Peyer's patch (tissue), 4 donors: ENCODE measurements at regions not wholly inside any gene's neighbourhood (a gene's known extent, or its start where the extent isn't known, plus 50 kb on each side); places are given as distances from the start of the nearest gene placed in this dataset.
"Not testable (repeated sequence)": the region's sequence is repeated elsewhere in the genome, so short reads cannot be mapped to it uniquely, and the experiment has no call there.

Source experiments
- DNase-seq, 3 donors: peaks; one replicate each; pipeline ENCODE4 v3.0.0-alpha.2; 2017 to 2019
- H3K27ac ChIP-seq, 4 donors: fragments of 200-600 bp; sonication (generic); one replicate each; pipeline ENCODE4 v1.5.1; 2016 to 2019
- H3K27me3 ChIP-seq, 2 donors: fragments of 200-600 bp; sonication (generic); one replicate each; pipeline ENCODE4 v1.5.1; 2019
- H3K36me3 ChIP-seq, 3 donors: fragments of 200-600 bp; sonication (generic); one replicate each; pipeline ENCODE4 v1.5.1; 2016 to 2019
- H3K4me1 ChIP-seq, 4 donors: fragments of 200-600 bp; sonication (generic); one replicate each; pipeline ENCODE4 v1.5.1; 2016 to 2019
- H3K4me3 ChIP-seq, 4 donors: fragments of 200-600 bp; sonication (generic); 1 replicate in 3 of 4; 2 replicates in 1 of 4; pipeline ENCODE4 v1.5.1; 2016 to 2019; ENCODE audit warnings: mild to moderate bottlenecking in 1 of 4
- H3K9me3 ChIP-seq, 4 donors: fragments of 200-600 bp; sonication (generic); one replicate each; pipeline ENCODE4 v1.5.1; 2016 to 2019; ENCODE audit warnings: mild to moderate bottlenecking in 1 of 4
- POLR2A ChIP-seq, 2 donors: fragments of 450-650 bp; IDR thresholded peaks; one replicate each; pipeline ENCODE4 v1.5.1; 2017; ENCODE audit warnings: antibody characterized with exemption in 2 of 2, mild to moderate bottlenecking in 2 of 2, moderate library complexity in 2 of 2
- TF ChIP-seq, protein P1 (sequence below), 6 experiments: fragments of 450-650 bp in 4 of 6; fragments of 200-600 bp in 2 of 6; sonication (generic) in 1 of 6; IDR thresholded peaks; one replicate each; pipeline ENCODE4 v1.5.1; 2017 to 2019; ENCODE audit warnings: antibody characterized with exemption in 6 of 6, mild to moderate bottlenecking in 3 of 6, moderate library complexity in 1 of 6

DNA sequence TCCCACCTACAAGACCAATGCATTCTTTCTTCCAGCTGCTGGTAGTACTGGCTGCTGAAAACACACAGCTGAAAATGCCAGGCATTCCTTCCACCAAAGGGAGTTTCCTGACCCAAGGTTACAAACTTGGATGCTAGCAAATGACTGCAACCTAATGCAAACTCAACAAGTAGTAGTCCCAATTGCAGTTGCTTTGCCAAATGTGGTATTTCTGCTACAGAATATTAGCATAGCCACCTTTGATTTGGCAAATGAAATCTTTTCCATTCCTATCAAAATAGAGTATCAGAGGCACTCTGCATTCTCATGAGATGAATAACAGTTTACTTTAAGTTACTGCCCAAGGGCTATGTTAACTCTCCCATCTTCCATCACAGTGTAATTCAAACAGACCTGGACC is 172.0 kb upstream of the ARHGAP42 start:
- Histone ChIP-seq H3K4me3 (no peak overlapping the region), H3K27me3 (no peaks in the 10 kb centered on the region), H3K9me3 (no peaks in the 10 kb centered on the region), H3K27ac (no peak overlapping the region), H3K36me3 (no peaks in the 10 kb centered on the region), H3K4me1 (no peaks in the 10 kb centered on the region)
- no peak for DNase-seq
- TF ChIP-seq POLR2A (IDR thresholded peaks at IDR 0.05), result no peak
- TF ChIP-seq, protein P1, sequence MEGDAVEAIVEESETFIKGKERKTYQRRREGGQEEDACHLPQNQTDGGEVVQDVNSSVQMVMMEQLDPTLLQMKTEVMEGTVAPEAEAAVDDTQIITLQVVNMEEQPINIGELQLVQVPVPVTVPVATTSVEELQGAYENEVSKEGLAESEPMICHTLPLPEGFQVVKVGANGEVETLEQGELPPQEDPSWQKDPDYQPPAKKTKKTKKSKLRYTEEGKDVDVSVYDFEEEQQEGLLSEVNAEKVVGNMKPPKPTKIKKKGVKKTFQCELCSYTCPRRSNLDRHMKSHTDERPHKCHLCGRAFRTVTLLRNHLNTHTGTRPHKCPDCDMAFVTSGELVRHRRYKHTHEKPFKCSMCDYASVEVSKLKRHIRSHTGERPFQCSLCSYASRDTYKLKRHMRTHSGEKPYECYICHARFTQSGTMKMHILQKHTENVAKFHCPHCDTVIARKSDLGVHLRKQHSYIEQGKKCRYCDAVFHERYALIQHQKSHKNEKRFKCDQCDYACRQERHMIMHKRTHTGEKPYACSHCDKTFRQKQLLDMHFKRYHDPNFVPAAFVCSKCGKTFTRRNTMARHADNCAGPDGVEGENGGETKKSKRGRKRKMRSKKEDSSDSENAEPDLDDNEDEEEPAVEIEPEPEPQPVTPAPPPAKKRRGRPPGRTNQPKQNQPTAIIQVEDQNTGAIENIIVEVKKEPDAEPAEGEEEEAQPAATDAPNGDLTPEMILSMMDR (IDR thresholded peaks at IDR 0.05), result no peak

DNA sequence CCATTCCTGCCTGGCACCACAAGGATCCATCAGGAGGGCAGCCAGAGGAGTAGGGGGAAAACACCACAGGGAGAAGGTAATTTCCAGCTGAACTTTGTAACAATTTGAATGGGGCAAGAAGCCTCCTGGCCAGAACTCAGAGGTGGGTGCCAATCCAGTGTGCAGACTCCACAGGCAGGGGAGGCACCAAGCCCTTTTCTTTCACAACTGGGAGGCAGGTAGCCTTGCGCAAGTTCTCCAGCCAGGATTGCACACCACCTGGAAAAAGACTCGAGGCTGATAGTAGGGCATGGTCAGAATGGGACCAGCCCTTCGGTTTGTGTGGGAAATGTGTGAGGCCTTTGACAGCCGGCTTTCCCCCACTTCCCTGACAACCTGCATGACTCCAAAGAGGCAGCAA is 161.9 kb upstream of the ARHGAP42 start:
- Histone ChIP-seq H3K4me1 (no peaks in the 10 kb centered on the region), H3K36me3 (no peaks in the 10 kb centered on the region), H3K9me3 (no peaks in the 10 kb centered on the region), H3K27me3 (no peaks in the 10 kb centered on the region), H3K27ac (no peak overlapping the region), H3K4me3 (no peak overlapping the region)
- TF ChIP-seq, protein P1 (IDR thresholded peaks at IDR 0.05), result no peak
- no peak for TF ChIP-seq POLR2A (IDR thresholded peaks at IDR 0.05)
- no peak for DNase-seq

DNA sequence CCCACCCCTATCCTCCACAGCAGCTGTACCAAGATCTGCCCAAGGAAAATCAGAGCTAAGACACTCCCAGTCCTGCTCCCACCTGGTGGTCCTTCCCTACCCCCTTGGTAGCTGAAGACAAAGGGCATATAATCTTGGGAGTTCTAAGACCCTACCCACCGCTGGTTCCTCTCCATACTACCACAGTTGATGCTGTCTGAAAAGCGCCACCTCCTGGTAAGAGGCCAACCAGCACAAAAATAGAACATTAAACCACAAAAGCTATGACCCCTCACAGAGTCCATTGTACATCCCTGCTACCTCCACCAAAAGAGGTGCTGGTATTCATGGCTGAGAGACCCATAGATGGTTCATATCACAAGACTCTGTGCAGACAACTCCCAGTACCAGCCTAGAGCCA is 161.5 kb upstream of the ARHGAP42 start:
- no peaks in the 10 kb centered on the region for H3K9me3 ChIP-seq
- H3K27ac ChIP-seq, result no peak overlapping the region
- no peak for DNase-seq
- no peaks in the 10 kb centered on the region for H3K4me1 ChIP-seq
- H3K4me3 ChIP-seq, result no peak overlapping the region
- H3K36me3 ChIP-seq, result no peaks in the 10 kb centered on the region
- no peak for TF ChIP-seq POLR2A (IDR thresholded peaks at IDR 0.05)
- TF ChIP-seq, protein P1 (IDR thresholded peaks at IDR 0.05), result no peak
- H3K27me3 ChIP-seq, result no peaks in the 10 kb centered on the region

DNA sequence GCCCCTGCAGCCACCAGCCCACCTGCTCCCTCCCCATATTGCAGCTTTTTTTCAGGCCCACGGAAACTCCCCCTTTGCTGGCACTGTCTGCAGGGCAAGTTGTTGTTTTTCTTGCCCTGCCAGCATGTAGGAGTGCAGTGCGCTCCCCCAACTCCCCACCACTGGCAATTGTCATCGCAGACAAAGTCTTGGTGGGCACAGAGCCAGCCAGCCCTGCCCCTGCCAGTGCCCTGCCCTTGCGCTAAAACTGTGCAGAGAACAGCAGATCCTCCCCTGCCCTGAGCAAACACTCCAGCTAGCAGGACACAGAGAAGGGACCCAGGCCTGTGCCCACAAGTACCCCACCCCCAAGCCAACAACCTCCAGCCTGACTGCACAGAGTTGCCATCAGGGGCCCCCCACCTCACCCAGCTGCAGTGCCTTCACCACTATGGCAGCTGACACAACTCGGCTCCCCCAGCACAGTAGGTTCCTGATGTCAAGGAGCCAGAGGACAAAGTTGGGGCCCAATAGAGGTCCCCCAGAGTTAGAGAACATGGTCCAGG is 158.1 kb upstream of the ARHGAP42 start:
- DNase-seq, result no peak
- Histone ChIP-seq H3K36me3 (no peaks in the 10 kb centered on the region), H3K27ac (no peak overlapping the region)

DNA sequence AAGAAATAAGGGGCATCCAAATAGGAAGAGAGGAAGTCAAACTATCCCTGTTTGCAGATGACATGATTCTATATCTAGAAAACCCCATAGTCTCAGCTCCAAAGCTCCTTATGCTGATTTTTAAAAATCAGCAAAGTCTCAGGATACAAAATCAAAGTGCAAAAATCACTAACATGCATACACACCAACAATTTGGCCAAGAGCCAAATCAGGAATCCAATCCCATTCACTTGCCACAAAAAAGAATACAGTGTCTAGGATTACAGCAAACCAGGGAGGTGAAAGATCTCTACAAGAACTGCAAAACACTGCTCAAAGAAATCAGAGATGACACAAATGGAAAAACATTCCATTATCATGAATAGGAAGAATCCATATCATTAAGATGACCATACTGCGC is 155.8 kb upstream of the ARHGAP42 start:
- H3K36me3 ChIP-seq, H3K4me3 ChIP-seq, H3K4me1 ChIP-seq: not testable (repeated sequence)

More for the DNA sequence above, 158.1 kb upstream of the ARHGAP42 start:
- no peak overlapping the region for H3K4me3 ChIP-seq
- TF ChIP-seq, protein P1 (IDR thresholded peaks at IDR 0.05), result no peak
- no peak for TF ChIP-seq POLR2A (IDR thresholded peaks at IDR 0.05)
- H3K27me3 ChIP-seq, result no peaks in the 10 kb centered on the region
- no peaks in the 10 kb centered on the region for H3K4me1 ChIP-seq
- no peaks in the 10 kb centered on the region for H3K9me3 ChIP-seq

DNA sequence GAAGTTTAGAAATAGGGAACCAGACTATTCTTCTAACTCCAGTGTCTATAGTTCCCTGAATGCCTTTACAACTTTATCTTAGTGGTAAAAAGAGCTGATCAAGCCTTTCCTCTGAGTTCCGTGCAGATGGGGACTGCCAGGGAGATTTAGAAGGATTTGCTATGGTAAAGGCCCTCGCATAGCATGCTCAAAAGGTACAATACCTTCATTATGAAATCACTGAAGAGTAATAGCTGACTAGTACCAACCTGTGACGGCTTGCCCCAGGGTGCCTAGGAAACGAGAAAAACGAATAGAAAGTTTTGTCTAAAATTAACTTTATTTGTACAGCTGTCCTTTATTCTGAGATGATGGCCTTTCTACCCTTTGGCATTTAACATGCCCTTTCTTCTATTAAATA is 150.1 kb upstream of the ARHGAP42 start:
- Histone ChIP-seq H3K36me3 (no peaks in the 10 kb centered on the region), H3K4me1 (no peaks in the 10 kb centered on the region), H3K9me3 (no peaks in the 10 kb centered on the region), H3K4me3 (no peak overlapping the region), H3K27me3 (no peaks in the 10 kb centered on the region), H3K27ac (no peak overlapping the region)
- no peak for DNase-seq
- no peak for TF ChIP-seq POLR2A (IDR thresholded peaks at IDR 0.05)
- TF ChIP-seq, protein P1 (IDR thresholded peaks at IDR 0.05), result no peak

More for the DNA sequence above, 155.8 kb upstream of the ARHGAP42 start:
- not testable (repeated sequence) for H3K27me3 ChIP-seq, H3K27ac ChIP-seq, DNase-seq, H3K9me3 ChIP-seq
